NB4 (cell line): ENCODE measurements at regions not wholly inside any gene's neighbourhood (a gene's known extent, or its start where the extent isn't known, plus 50 kb on each side); places are given as distances from the start of the nearest gene placed in this dataset.

Source experiments
- CTCF ChIP-seq: IDR thresholded peaks from one replicate; pipeline ENCODE4 v1.5.1; 2012; ENCODE audit warnings: low read depth, low read length
- MAX ChIP-seq: IDR thresholded peaks from 2 replicates; pipeline ENCODE4 v1.6.1; 2011; ENCODE audit warnings: low read depth, low read length
- MYC ChIP-seq: IDR thresholded peaks from 2 replicates; pipeline ENCODE4 v1.6.1; 2011; ENCODE audit warnings: low read depth, low read length
- POLR2A ChIP-seq: IDR thresholded peaks from 2 replicates; pipeline ENCODE4 v1.6.1; 2011; ENCODE audit warnings: mild to moderate bottlenecking; ENCODE audit not compliant: insufficient read length; ENCODE audit errors: extremely low read depth

GRCh38 chr16:51455398-51455797 is 304.3 kb upstream of the SALL1 start:
- TF ChIP-seq CTCF (no peak), POLR2A (no peak), MAX (no peak), MYC (no peak)
